ENCODE measurements at regions not wholly inside any gene's neighbourhood (a gene's known extent, or its start where the extent isn't known, plus 50 kb on each side); places are given as distances from the start of the nearest gene placed in this dataset.

DNA sequence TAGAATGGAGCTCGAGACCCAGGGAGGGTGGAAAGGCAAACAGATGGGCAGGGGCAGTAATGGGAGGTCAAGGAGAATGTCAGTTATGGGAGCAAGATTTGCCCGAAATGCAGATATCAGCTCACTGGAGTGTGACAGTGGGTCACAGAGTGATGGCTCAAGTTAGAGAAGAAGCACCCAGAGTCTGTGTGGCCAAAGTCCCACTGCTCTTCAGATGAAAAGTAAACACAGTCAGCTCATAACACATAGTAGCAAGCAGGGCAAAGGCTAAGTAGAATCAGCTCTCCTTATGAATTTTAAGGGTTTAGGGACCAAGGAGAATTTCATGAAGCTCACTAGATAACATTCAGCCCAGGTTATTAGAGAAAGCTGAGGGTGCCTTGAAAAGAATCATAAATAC is 264.9 kb upstream of the MON1B start:
- WGBS (ENCODE audit: insufficient coverage) = 93% methylated on average over 2 of the region's 2 CpGs
- no peak overlapping the region for H3K27ac ChIP-seq (ENCODE audit: low read depth, low read length)
- no peaks in the 10 kb centered on the region for H3K36me3 ChIP-seq (ENCODE audit: control insufficient read depth, insufficient read depth, low read length)
- H3K9me3 ChIP-seq (ENCODE audit: control insufficient read depth, insufficient read depth, low read length) = no peaks in the 10 kb centered on the region
- no peak for DNase-seq (ENCODE audit: low read depth in 4 of 6, low spot score in 6 of 6)
- H3K4me3 ChIP-seq (ENCODE audit: low read depth, low read length) = no peak overlapping the region
- H3K27me3 ChIP-seq (ENCODE audit: control insufficient read depth, insufficient read depth, low read length) = no peaks in the 10 kb centered on the region
- H3K4me1 ChIP-seq (ENCODE audit: control insufficient read depth, insufficient read depth, low read length) = no peaks in the 10 kb centered on the region

DNA sequence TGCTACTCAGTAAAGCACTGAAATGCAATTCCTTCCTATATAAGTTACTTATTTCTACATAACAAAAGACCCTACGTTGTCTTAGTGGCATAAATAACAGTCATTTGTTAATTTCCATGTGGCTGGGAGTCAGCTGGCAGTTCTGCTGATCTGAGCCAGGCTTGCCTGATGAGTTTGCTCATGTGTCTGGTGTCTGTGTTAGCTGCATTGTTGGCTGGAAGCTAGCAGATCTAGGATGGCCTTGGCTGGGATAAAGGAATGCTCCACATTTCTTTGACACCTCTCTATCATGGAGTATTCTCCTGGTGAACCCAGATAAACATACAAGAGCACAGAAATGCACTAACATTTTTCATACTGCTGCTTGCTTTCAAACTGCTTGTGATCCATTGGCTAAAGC is 264.4 kb upstream of the MON1B start:
- Histone ChIP-seq H3K4me3 (ENCODE audit: low read depth, low read length) (no peak overlapping the region), H3K4me1 (ENCODE audit: control insufficient read depth, insufficient read depth, low read length) (no peaks in the 10 kb centered on the region), H3K27ac (ENCODE audit: low read depth, low read length) (no peak overlapping the region), H3K9me3 (ENCODE audit: control insufficient read depth, insufficient read depth, low read length) (no peaks in the 10 kb centered on the region), H3K27me3 (ENCODE audit: control insufficient read depth, insufficient read depth, low read length) (no peaks in the 10 kb centered on the region), H3K36me3 (ENCODE audit: control insufficient read depth, insufficient read depth, low read length) (no peaks in the 10 kb centered on the region)
- no CpG with 5 or more reads among the region's 1 CpG for WGBS (ENCODE audit: insufficient coverage)
- DNase-seq (ENCODE audit: low read depth in 4 of 6, low spot score in 6 of 6) = peak in 2 of 6 donors; percentile 34 to 62

DNA sequence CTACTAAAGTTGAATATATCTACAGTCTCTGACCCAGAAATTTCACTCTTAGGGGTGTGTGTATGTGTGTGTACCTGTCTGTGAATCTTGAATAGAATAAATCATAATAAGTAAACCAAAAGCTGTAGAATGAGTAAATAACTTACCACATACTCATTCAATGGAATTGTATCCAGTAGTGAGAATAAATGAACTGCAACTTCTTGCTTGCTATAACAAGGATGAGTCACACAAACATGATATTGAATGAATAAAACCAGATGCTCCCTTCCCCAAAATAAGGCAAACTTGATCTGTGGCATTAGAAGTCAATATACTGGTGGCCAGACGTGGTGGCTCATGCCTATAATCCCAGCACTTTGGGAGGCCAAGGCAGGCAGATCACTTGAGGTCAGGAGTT is 259.8 kb upstream of the MON1B start:
- Histone ChIP-seq H3K4me3 (ENCODE audit: low read depth, low read length) (no peak overlapping the region), H3K27ac (ENCODE audit: low read depth, low read length) (no peak overlapping the region), H3K9me3 (ENCODE audit: control insufficient read depth, insufficient read depth, low read length) (no peaks in the 10 kb centered on the region), H3K27me3 (ENCODE audit: control insufficient read depth, insufficient read depth, low read length) (no peaks in the 10 kb centered on the region), H3K4me1 (ENCODE audit: control insufficient read depth, insufficient read depth, low read length) (no peaks in the 10 kb centered on the region), H3K36me3 (ENCODE audit: control insufficient read depth, insufficient read depth, low read length) (no peaks in the 10 kb centered on the region)
- WGBS (ENCODE audit: insufficient coverage) = 63% methylated on average over 1 of the region's 1 CpG
- DNase-seq (ENCODE audit: low read depth in 4 of 6, low spot score in 6 of 6) = no peak

DNA sequence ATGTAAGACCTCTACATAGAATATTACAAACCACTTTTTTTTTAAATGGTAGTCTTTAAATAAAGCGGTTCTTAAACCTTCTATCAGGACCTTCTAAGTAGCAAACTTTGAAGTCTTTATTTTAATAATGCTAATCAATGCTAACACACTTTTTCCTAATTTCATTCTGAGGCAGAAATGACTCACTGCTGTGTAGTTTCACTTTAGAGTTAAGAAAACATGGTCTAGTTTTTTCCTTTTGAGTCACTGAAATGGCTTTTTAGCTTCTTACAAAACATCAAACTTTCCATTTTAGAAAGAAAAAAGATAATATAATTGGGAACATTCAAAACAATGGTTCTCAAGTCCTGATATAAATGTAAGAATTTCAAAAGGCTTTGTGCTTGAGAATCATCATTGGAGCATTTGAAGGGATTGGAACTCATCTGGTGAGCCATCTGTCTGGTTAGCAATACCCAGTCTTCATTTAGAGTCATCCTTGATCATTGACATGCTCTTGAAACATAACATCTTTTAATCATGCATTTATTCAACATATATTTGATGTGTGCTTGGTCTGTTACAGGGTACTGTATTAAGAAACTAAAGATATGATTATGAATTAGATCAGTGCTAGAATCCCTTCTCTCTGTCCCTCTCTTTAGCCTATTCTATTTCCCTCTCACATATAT is 258.3 kb upstream of the MON1B start:
- Histone ChIP-seq H3K4me1 (ENCODE audit: control insufficient read depth, insufficient read depth, low read length) (no peaks in the 10 kb centered on the region), H3K27ac (ENCODE audit: low read depth, low read length) (no peak overlapping the region), H3K27me3 (ENCODE audit: control insufficient read depth, insufficient read depth, low read length) (no peaks in the 10 kb centered on the region), H3K9me3 (ENCODE audit: control insufficient read depth, insufficient read depth, low read length) (no peaks in the 10 kb centered on the region), H3K4me3 (ENCODE audit: low read depth, low read length) (no peak overlapping the region), H3K36me3 (ENCODE audit: control insufficient read depth, insufficient read depth, low read length) (no peaks in the 10 kb centered on the region)
- no CpG with 5 or more reads among the region's 1 CpG for WGBS (ENCODE audit: insufficient coverage)
- DNase-seq (ENCODE audit: low read depth in 4 of 6, low spot score in 6 of 6) = peak in 1 of 6 donors; percentile 28

DNA sequence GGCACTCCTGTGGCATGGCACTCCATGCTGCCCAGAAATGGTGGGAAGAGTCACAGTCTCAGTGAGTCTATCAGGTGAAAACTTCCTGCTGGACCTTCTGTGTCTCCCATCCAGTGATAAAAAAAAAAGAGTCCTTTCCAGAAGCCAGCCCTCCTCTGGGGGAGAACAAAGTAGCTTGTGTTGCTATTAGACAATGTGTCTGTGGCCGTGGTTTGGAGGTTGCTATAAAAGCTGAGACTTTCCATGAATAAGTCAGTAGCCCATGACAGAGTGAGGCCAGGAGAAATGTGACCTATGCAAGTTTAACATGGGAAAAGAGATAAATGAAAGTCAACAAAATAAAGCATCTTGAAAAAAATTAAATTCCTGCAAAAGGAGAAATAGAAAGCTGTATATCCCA is 250.7 kb upstream of the MON1B start:
- H3K4me1 ChIP-seq (ENCODE audit: control insufficient read depth, insufficient read depth, low read length) = no peaks in the 10 kb centered on the region
- no peak overlapping the region for H3K4me3 ChIP-seq (ENCODE audit: low read depth, low read length)
- no peak for DNase-seq (ENCODE audit: low read depth in 4 of 6, low spot score in 6 of 6)
- WGBS (ENCODE audit: insufficient coverage) = 25% methylated on average over 1 of the region's 1 CpG
- H3K36me3 ChIP-seq (ENCODE audit: control insufficient read depth, insufficient read depth, low read length) = no peaks in the 10 kb centered on the region
- no peaks in the 10 kb centered on the region for H3K27me3 ChIP-seq (ENCODE audit: control insufficient read depth, insufficient read depth, low read length)
- H3K27ac ChIP-seq (ENCODE audit: low read depth, low read length) = no peak overlapping the region
- H3K9me3 ChIP-seq (ENCODE audit: control insufficient read depth, insufficient read depth, low read length) = no peaks in the 10 kb centered on the region

DNA sequence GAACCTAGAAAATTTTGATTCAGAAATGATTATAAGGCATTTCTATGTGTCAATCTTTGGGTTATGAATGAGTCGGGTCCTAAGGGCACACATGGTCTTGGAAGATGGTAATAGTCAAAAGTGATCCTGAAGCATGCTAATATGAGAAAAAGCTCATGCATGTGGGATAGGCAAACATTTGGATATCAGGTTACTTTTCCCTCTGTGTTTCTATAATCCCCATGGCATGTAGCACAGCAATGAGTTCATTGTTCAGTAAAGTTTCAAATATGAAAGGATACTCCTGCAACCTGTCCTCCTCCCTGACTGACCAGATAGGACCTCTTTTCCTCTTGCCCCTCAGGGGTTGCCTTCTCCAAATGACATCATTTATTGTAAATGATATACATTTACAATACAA is 249.9 kb upstream of the MON1B start:
- no peak overlapping the region for H3K27ac ChIP-seq (ENCODE audit: low read depth, low read length)
- WGBS (ENCODE audit: insufficient coverage) = 100% methylated on average over 1 of the region's 1 CpG

DNA sequence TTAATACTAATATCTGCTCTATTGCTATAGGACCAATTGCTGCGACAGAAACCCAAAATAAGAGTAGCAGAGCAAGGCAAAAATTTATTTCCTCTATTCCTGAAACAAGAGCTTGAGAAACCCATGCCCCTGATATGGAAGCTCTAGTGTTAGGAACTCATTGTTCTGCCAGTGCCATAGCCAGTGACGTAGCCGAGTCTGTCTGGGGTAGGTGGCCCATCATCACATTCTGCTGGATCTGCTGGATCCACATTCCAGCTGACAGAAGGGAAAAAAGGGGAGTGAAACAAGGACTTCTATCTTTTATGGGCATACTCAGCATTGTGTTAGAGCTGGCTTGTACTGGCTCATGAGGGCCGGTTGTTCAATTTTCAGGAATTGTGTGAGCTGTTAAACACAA is 248.9 kb upstream of the MON1B start:
- no peaks in the 10 kb centered on the region for H3K36me3 ChIP-seq (ENCODE audit: control insufficient read depth, insufficient read depth, low read length)
- DNase-seq (ENCODE audit: low read depth in 4 of 6, low spot score in 6 of 6) = no peak
- no peaks in the 10 kb centered on the region for H3K4me1 ChIP-seq (ENCODE audit: control insufficient read depth, insufficient read depth, low read length)
- H3K27me3 ChIP-seq (ENCODE audit: control insufficient read depth, insufficient read depth, low read length) = no peaks in the 10 kb centered on the region
- no peak overlapping the region for H3K27ac ChIP-seq (ENCODE audit: low read depth, low read length)
- no peak overlapping the region for H3K4me3 ChIP-seq (ENCODE audit: low read depth, low read length)
- WGBS (ENCODE audit: insufficient coverage) = 100% methylated on average over 2 of the region's 4 CpGs
- no peaks in the 10 kb centered on the region for H3K9me3 ChIP-seq (ENCODE audit: control insufficient read depth, insufficient read depth, low read length)

More for the DNA sequence above, 249.9 kb upstream of the MON1B start:
- Histone ChIP-seq H3K36me3 (ENCODE audit: control insufficient read depth, insufficient read depth, low read length) (no peaks in the 10 kb centered on the region), H3K4me3 (ENCODE audit: low read depth, low read length) (no peak overlapping the region), H3K4me1 (ENCODE audit: control insufficient read depth, insufficient read depth, low read length) (no peaks in the 10 kb centered on the region), H3K27me3 (ENCODE audit: control insufficient read depth, insufficient read depth, low read length) (no peaks in the 10 kb centered on the region), H3K9me3 (ENCODE audit: control insufficient read depth, insufficient read depth, low read length) (no peaks in the 10 kb centered on the region)
- DNase-seq (ENCODE audit: low read depth in 4 of 6, low spot score in 6 of 6) = no peak

DNA sequence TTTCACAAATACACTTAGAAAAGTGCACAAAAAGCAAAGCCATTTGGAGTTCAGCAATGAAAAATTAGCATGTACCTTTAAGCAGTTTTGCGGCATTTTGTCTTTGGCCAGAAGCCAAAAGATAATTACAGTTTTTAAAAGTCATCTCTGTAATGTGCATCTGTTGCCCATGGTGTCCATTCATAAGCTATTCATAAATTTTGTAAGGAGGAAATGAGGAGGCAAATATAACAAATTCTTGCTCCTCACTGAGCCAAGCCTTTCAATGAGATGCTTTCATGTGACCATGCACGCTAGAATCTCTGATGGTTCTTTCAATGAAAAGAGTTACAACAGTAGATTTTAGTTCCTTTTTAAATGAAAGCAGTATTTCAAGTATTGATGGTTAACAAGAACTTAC is 247.1 kb upstream of the MON1B start:
- H3K36me3 ChIP-seq (ENCODE audit: control insufficient read depth, insufficient read depth, low read length) = no peaks in the 10 kb centered on the region
- H3K27ac ChIP-seq (ENCODE audit: low read depth, low read length) = no peak overlapping the region
- WGBS (ENCODE audit: insufficient coverage) = no CpG with 5 or more reads among the region's 2 CpGs
- no peaks in the 10 kb centered on the region for H3K4me1 ChIP-seq (ENCODE audit: control insufficient read depth, insufficient read depth, low read length)
- no peaks in the 10 kb centered on the region for H3K9me3 ChIP-seq (ENCODE audit: control insufficient read depth, insufficient read depth, low read length)
- peak in 2 of 6 donors; percentile 40 to 49 for DNase-seq (ENCODE audit: low read depth in 4 of 6, low spot score in 6 of 6)
- no peaks in the 10 kb centered on the region for H3K27me3 ChIP-seq (ENCODE audit: control insufficient read depth, insufficient read depth, low read length)
- no peak overlapping the region for H3K4me3 ChIP-seq (ENCODE audit: low read depth, low read length)

DNA sequence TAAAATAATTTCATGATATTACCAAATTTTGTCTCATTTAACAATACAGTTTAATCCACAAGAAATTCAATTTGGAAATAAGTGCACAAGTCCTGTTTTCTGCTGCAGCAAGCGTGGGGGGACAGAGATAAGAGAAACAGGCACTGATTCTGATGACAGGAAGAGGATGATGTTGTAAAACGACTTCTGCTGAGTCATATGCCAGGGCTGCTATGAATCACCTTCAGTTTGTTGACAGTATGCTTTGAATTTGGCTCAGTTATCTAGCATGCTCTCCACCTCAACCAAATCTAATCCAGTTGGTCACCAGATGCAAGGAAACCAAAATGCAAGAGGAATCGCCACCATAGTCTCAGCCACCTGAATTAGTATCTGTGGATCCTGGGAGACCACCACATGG is 244.1 kb upstream of the MON1B start:
- Histone ChIP-seq H3K4me3 (ENCODE audit: low read depth, low read length) (no peak overlapping the region), H3K9me3 (ENCODE audit: control insufficient read depth, insufficient read depth, low read length) (no peaks in the 10 kb centered on the region), H3K27me3 (ENCODE audit: control insufficient read depth, insufficient read depth, low read length) (no peaks in the 10 kb centered on the region), H3K4me1 (ENCODE audit: control insufficient read depth, insufficient read depth, low read length) (no peaks in the 10 kb centered on the region), H3K36me3 (ENCODE audit: control insufficient read depth, insufficient read depth, low read length) (no peaks in the 10 kb centered on the region), H3K27ac (ENCODE audit: low read depth, low read length) (no peak overlapping the region)
- DNase-seq (ENCODE audit: low read depth in 4 of 6, low spot score in 6 of 6) = no peak
- WGBS (ENCODE audit: insufficient coverage) = 59% methylated on average over 2 of the region's 3 CpGs

DNA sequence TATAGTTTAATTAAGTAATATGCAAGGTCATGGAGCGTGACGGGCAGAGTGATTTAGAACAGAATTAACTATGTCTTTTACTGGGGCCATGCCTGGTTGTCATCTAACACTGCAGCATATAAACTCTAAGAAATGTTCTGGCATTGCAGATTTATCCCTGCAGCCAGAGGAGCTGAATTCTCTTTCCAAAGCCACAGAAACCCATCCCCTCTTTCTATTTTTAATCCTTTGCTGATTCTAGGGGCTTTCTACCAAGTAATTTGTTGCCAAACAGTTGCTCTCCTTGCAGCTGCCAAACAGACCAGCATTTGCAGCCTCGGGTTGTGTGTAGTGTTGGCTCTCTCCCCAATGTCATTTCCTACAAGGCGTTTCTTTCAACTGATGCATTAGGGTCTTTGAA is 243.2 kb upstream of the MON1B start:
- no peaks in the 10 kb centered on the region for H3K27me3 ChIP-seq (ENCODE audit: control insufficient read depth, insufficient read depth, low read length)
- H3K27ac ChIP-seq (ENCODE audit: low read depth, low read length) = no peak overlapping the region
- WGBS (ENCODE audit: insufficient coverage) = no CpG with 5 or more reads among the region's 4 CpGs
- H3K36me3 ChIP-seq (ENCODE audit: control insufficient read depth, insufficient read depth, low read length) = no peaks in the 10 kb centered on the region
- H3K4me1 ChIP-seq (ENCODE audit: control insufficient read depth, insufficient read depth, low read length) = no peaks in the 10 kb centered on the region
- H3K4me3 ChIP-seq (ENCODE audit: low read depth, low read length) = no peak overlapping the region
- no peaks in the 10 kb centered on the region for H3K9me3 ChIP-seq (ENCODE audit: control insufficient read depth, insufficient read depth, low read length)
- DNase-seq (ENCODE audit: low read depth in 4 of 6, low spot score in 6 of 6) = peak; percentile 26 to 97 (median 45)

Data from spinal cord (tissue), 9 donors.